ENCODE measurements at regions not wholly inside any gene's neighbourhood (a gene's known extent, or its start where the extent isn't known, plus 50 kb on each side); places are given as distances from the start of the nearest gene placed in this dataset.

GRCh38 chr5:122591828-122592227 is 183.1 kb upstream of the SNX2 start (continued):
- TF ChIP-seq ZSCAN18 (CRISPR knock-in tag; IDR thresholded peaks at IDR 0.05) = no peak
- TF ChIP-seq JUN (CRISPR knock-in tag; IDR thresholded peaks at IDR 0.05) = no peak
- no peak for TF ChIP-seq AR (CRISPR knock-in tag; IDR thresholded peaks at IDR 0.05)
- TF ChIP-seq E2F5 (CRISPR knock-in tag; IDR thresholded peaks at IDR 0.05) = no peak
- TF ChIP-seq USF2 (CRISPR knock-in tag; IDR thresholded peaks at IDR 0.05) = no peak
- TF ChIP-seq ESRRA (CRISPR knock-in tag; IDR thresholded peaks at IDR 0.05; ENCODE audit: borderline replicate concordance) = no peak
- no peak for TF ChIP-seq ATF3 (CRISPR knock-in tag; conservative IDR thresholded peaks at IDR 0.05)

GRCh38 chr5:122599000-122599399 is 175.9 kb upstream of the SNX2 start:
- ATAC-seq (no peak), DNase-seq (ENCODE audit: low spot score) (no peak)
- peaks cover 3% of the 10 kb centered on the region; the same call in 1 of the 2 replicates for H3K27me3 Mint-ChIP-seq (ENCODE audit: low read depth)
- peaks cover 59% of the 10 kb centered on the region for H3K9me3 Mint-ChIP-seq
- no peak for TF ChIP-seq ZNF138 (CRISPR knock-in tag; conservative IDR thresholded peaks at IDR 0.05)
- no peak for TF ChIP-seq SMAD3 (CRISPR knock-in tag; IDR thresholded peaks at IDR 0.05; ENCODE audit: borderline replicate concordance)
- TF ChIP-seq CREB1 (CRISPR knock-in tag; IDR thresholded peaks at IDR 0.05) = no peak
- no peak for TF ChIP-seq RELA (CRISPR knock-in tag; IDR thresholded peaks at IDR 0.05; ENCODE audit: borderline replicate concordance)
- no peak for TF ChIP-seq ATF2 (CRISPR knock-in tag; IDR thresholded peaks at IDR 0.05; ENCODE audit: borderline replicate concordance, low read depth)
- POLR2A ChIA-PET = no interaction called here
- no peaks in the 10 kb centered on the region for H3K4me1 Mint-ChIP-seq
- no peak overlapping the region for H3K4me3 Mint-ChIP-seq
- CTCF ChIA-PET = no interaction called here
- H3K27ac Mint-ChIP-seq = no peak overlapping the region
- H3K36me3 Mint-ChIP-seq = peaks cover 47% of the 10 kb centered on the region

GRCh38 chr5:122600924-122601323 is 174.0 kb upstream of the SNX2 start:
- POLR2A ChIA-PET = no interaction called here
- Mint-ChIP-seq H3K36me3 (peaks cover 47% of the 10 kb centered on the region), H3K27me3 (ENCODE audit: low read depth) (peaks cover 3% of the 10 kb centered on the region; the same call in 1 of the 2 replicates), H3K9me3 (peaks cover 64% of the 10 kb centered on the region), H3K4me3 (no peak overlapping the region), H3K27ac (no peak overlapping the region), H3K4me1 (no peaks in the 10 kb centered on the region)
- no peak for TF ChIP-seq ZNF671 (CRISPR knock-in tag; IDR thresholded peaks at IDR 0.05)
- no peak for TF ChIP-seq ATF6 (CRISPR knock-in tag; IDR thresholded peaks at IDR 0.05)
- no peak for TF ChIP-seq FOXP4 (CRISPR knock-in tag; IDR thresholded peaks at IDR 0.05)
- no peak for TF ChIP-seq ATF1 (CRISPR knock-in tag; IDR thresholded peaks at IDR 0.05)
- TF ChIP-seq CBFB (CRISPR knock-in tag; IDR thresholded peaks at IDR 0.05; ENCODE audit: low read depth) = no peak
- no peak for TF ChIP-seq NFE2L1 (CRISPR knock-in tag; IDR thresholded peaks at IDR 0.05)
- no peak for TF ChIP-seq ZNF416 (CRISPR knock-in tag; IDR thresholded peaks at IDR 0.05)
- TF ChIP-seq FOXJ3 (CRISPR knock-in tag; IDR thresholded peaks at IDR 0.05; ENCODE audit: borderline replicate concordance) = no peak
- TF ChIP-seq GTF2I (CRISPR knock-in tag; conservative IDR thresholded peaks at IDR 0.05) = no peak
- TF ChIP-seq TCF7 (CRISPR knock-in tag; IDR thresholded peaks at IDR 0.05; ENCODE audit: low read depth) = no peak
- TF ChIP-seq ZNF219 (CRISPR knock-in tag; IDR thresholded peaks at IDR 0.05; ENCODE audit: borderline replicate concordance) = no peak
- CTCF ChIA-PET = no interaction called here
- ATAC-seq (no peak), DNase-seq (ENCODE audit: low spot score) (no peak)

Measured in WTC11 (cell line).